ENCODE measurements at regions not wholly inside any gene's neighbourhood (a gene's known extent, or its start where the extent isn't known, plus 50 kb on each side); places are given as distances from the start of the nearest gene placed in this dataset.

- POLR2A ChIA-PET (ENCODE audit: low non-redundant PET), result no interaction called here
Observed at GRCh38 chr7:16365952-16366351, 55.4 kb downstream of the CRPPA start.

DNA sequence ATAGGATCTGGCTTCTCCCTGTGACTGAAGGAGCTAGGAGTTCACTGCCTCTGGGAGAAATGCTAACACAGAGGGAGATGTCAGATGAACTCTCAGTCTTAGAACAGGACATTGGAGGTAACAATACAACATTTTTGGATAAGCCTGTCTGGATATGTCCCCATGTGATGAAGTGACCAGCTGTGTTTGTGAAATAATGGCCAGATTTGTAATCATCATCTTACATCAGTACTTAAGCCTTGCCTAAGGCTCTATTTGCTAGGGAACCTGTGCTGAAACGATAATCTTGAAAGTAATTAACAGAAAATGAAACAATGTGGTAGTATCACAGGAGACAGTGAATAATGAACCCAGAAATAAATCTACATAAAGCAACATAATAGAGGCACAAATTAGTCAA, 56.2 kb downstream of the CRPPA start:
- intact Hi-C loops (cut with micrococcal nuclease; ENCODE audit: unreplicated experiment), result no loop called here

More at GRCh38 chr7:16365952-16366351, 55.4 kb downstream of the CRPPA start:
- CTCF ChIA-PET, result no interaction called here
- Histone ChIP-seq H3K27me3 (replicated peaks; ENCODE audit: insufficient read depth, low read depth, low read length, poor library complexity) (no peaks in the 10 kb centered on the region), H3K4me3 (ENCODE audit: low read depth, low read length, poor library complexity, severe bottlenecking) (no peak overlapping the region), H3K4me1 (ENCODE audit: insufficient read depth, low read length, poor library complexity, severe bottlenecking) (peaks cover 6% of the 10 kb centered on the region), H3K36me3 (ENCODE audit: insufficient read depth, low read length, poor library complexity, severe bottlenecking) (no peaks in the 10 kb centered on the region), H3K27ac (ENCODE audit: low read depth, low read length, poor library complexity, severe bottlenecking) (no peak overlapping the region), H3K9me3 (ENCODE audit: low read depth, low read length, poor library complexity, severe bottlenecking) (no peaks in the 10 kb centered on the region)
- intact Hi-C loops (cut with micrococcal nuclease; ENCODE audit: unreplicated experiment), result no loop called here
- no TSS peak for BruUV-seq (replicated peaks)
- TF ChIP-seq, protein P1, sequence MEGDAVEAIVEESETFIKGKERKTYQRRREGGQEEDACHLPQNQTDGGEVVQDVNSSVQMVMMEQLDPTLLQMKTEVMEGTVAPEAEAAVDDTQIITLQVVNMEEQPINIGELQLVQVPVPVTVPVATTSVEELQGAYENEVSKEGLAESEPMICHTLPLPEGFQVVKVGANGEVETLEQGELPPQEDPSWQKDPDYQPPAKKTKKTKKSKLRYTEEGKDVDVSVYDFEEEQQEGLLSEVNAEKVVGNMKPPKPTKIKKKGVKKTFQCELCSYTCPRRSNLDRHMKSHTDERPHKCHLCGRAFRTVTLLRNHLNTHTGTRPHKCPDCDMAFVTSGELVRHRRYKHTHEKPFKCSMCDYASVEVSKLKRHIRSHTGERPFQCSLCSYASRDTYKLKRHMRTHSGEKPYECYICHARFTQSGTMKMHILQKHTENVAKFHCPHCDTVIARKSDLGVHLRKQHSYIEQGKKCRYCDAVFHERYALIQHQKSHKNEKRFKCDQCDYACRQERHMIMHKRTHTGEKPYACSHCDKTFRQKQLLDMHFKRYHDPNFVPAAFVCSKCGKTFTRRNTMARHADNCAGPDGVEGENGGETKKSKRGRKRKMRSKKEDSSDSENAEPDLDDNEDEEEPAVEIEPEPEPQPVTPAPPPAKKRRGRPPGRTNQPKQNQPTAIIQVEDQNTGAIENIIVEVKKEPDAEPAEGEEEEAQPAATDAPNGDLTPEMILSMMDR (conservative IDR thresholded peaks at IDR 0.05; ENCODE audit: low read depth, low read length), result no peak
- TF ChIP-seq EZH2 (IDR thresholded peaks at IDR 0.05; ENCODE audit: borderline replicate concordance, low read depth, low read length, poor library complexity, severe bottlenecking), result no peak
- no peak for DNase-seq (ENCODE audit: low spot score)

GRCh38 chr7:16359216-16359615, 62.1 kb downstream of the CRPPA start:
- Histone ChIP-seq H3K4me1 (ENCODE audit: insufficient read depth, low read length, poor library complexity, severe bottlenecking) (no peaks in the 10 kb centered on the region), H3K9me3 (ENCODE audit: low read depth, low read length, poor library complexity, severe bottlenecking) (no peaks in the 10 kb centered on the region), H3K36me3 (ENCODE audit: insufficient read depth, low read length, poor library complexity, severe bottlenecking) (no peaks in the 10 kb centered on the region), H3K27me3 (replicated peaks; ENCODE audit: insufficient read depth, low read depth, low read length, poor library complexity) (no peaks in the 10 kb centered on the region), H3K27ac (ENCODE audit: low read depth, low read length, poor library complexity, severe bottlenecking) (no peak overlapping the region), H3K4me3 (ENCODE audit: low read depth, low read length, poor library complexity, severe bottlenecking) (no peak overlapping the region)
- no TSS peak for BruUV-seq (replicated peaks)
- intact Hi-C loops (cut with micrococcal nuclease; ENCODE audit: unreplicated experiment), result no loop called here
- no peak for DNase-seq (ENCODE audit: low spot score)
- CTCF ChIA-PET, result no interaction called here
- no peak for TF ChIP-seq EZH2 (IDR thresholded peaks at IDR 0.05; ENCODE audit: borderline replicate concordance, low read depth, low read length, poor library complexity, severe bottlenecking)
- TF ChIP-seq, protein P1 (conservative IDR thresholded peaks at IDR 0.05; ENCODE audit: low read depth, low read length), result no peak
- POLR2A ChIA-PET (ENCODE audit: low non-redundant PET), result no interaction called here

More for the DNA sequence above, 56.2 kb downstream of the CRPPA start:
- TF ChIP-seq, protein P1 (conservative IDR thresholded peaks at IDR 0.05; ENCODE audit: low read depth, low read length), result no peak
- no peak for TF ChIP-seq EZH2 (IDR thresholded peaks at IDR 0.05; ENCODE audit: borderline replicate concordance, low read depth, low read length, poor library complexity, severe bottlenecking)
- Histone ChIP-seq H3K36me3 (ENCODE audit: insufficient read depth, low read length, poor library complexity, severe bottlenecking) (no peaks in the 10 kb centered on the region), H3K4me3 (ENCODE audit: low read depth, low read length, poor library complexity, severe bottlenecking) (no peak overlapping the region), H3K4me1 (ENCODE audit: insufficient read depth, low read length, poor library complexity, severe bottlenecking) (peaks cover 6% of the 10 kb centered on the region), H3K27me3 (replicated peaks; ENCODE audit: insufficient read depth, low read depth, low read length, poor library complexity) (no peaks in the 10 kb centered on the region), H3K27ac (ENCODE audit: low read depth, low read length, poor library complexity, severe bottlenecking) (no peak overlapping the region), H3K9me3 (ENCODE audit: low read depth, low read length, poor library complexity, severe bottlenecking) (no peaks in the 10 kb centered on the region)
- POLR2A ChIA-PET (ENCODE audit: low non-redundant PET), result no interaction called here
- no TSS peak for BruUV-seq (replicated peaks)
- CTCF ChIA-PET, result no interaction called here
- DNase-seq (ENCODE audit: low spot score), result no peak

All from A673 (cell line).